IgD-negative memory B cell (primary cell): ENCODE measurements at regions not wholly inside any gene's neighbourhood (a gene's known extent, or its start where the extent isn't known, plus 50 kb on each side); places are given as distances from the start of the nearest gene placed in this dataset.
A peak's percentile ranks its signal among the peaks of the same experiment; 100 is the strongest.
"Not testable (repeated sequence)": the region's sequence is repeated elsewhere in the genome, so short reads cannot be mapped to it uniquely, and the experiment has no call there.

ENCODE experiments used
- H3K27ac Mint-ChIP-seq, 3 donors: one replicate each; pipeline ENCODE4 v1.8.0; 2020 to 2022; ENCODE audit warnings: mild to moderate bottlenecking in 3 of 3, mixed read lengths in 3 of 3, moderate library complexity in 1 of 3
- H3K27me3 Mint-ChIP-seq: one replicate; pipeline ENCODE4 v1.8.0; 2021; ENCODE audit warnings: mixed read lengths
- H3K36me3 Mint-ChIP-seq: one replicate; pipeline ENCODE4 v1.8.0; 2020; ENCODE audit warnings: mild to moderate bottlenecking, mixed read lengths
- H3K4me1 Mint-ChIP-seq, 3 donors: one replicate each; pipeline ENCODE4 v1.8.0; 2020 to 2022; ENCODE audit warnings: mixed read lengths in 3 of 3, mild to moderate bottlenecking in 1 of 3
- H3K4me3 Mint-ChIP-seq, 4 donors: one replicate each; pipeline ENCODE4 v1.8.0; 2020 to 2022; ENCODE audit warnings: mild to moderate bottlenecking in 4 of 4, mixed read lengths in 4 of 4, moderate library complexity in 3 of 4
- H3K9me3 Mint-ChIP-seq, 3 donors: one replicate each; pipeline ENCODE4 v1.8.0; 2020 to 2021; ENCODE audit warnings: mixed read lengths in 3 of 3, mild to moderate bottlenecking in 1 of 3

DNA sequence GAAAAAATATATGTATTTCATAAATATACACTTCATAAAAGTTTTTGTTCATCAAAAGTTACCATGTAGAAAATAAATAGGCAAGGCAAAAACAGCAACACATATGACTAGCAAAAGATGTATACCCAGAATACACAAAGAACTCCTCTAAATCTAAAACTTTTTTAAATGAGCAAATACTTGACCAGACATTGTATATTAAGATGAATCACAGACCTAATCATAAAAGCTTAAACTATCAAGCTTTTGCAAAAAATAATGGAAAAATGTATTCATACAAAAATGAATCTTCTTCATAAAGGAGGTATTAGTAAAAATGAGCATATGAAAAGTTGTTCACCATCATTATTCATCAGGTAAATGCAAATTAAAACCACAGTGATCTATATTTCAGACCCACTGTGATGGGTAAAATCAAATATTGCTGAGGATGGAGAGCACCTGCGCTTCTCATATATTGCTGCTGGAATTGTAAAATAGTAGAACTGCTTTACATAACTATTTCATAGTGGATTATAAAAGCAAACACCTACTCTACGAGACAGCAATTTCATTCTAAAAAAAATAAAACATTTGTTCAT is 78.3 kb upstream of the RGS1 start:
- peaks cover 2% of the 10 kb centered on the region for H3K27me3 Mint-ChIP-seq

DNA sequence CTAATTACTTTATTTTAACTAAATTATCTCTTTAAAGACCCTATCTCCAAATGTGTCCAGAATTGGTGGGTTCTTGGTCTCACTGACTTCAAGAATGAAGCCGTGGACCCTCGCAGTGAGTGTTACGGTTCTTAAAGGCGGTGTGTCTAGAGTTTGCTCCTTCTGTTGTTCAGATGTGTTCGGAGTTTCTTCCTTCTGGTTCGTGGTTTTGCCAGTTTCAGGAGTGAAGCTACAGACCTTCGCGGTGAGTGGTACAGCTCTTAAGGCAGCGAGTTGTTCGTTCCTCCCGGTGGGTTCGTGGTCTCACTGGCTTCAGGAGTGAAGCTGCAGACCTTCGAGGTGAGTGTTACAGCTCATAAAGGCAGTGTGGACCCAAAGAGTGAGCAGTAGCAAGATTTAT is 77.5 kb upstream of the RGS1 start:
- not testable (repeated sequence) for H3K9me3 Mint-ChIP-seq, H3K36me3 Mint-ChIP-seq, H3K4me3 Mint-ChIP-seq, H3K27ac Mint-ChIP-seq, H3K4me1 Mint-ChIP-seq, H3K27me3 Mint-ChIP-seq

More for the DNA sequence above, 78.3 kb upstream of the RGS1 start:
- Mint-ChIP-seq H3K4me3 (no peak overlapping the region), H3K4me1 (no peaks in the 10 kb centered on the region), H3K36me3 (no peaks in the 10 kb centered on the region), H3K9me3 (peaks cover 0 to 5% (median 2%) of the 10 kb centered on the region in 3 donors), H3K27ac (no peak overlapping the region)

DNA sequence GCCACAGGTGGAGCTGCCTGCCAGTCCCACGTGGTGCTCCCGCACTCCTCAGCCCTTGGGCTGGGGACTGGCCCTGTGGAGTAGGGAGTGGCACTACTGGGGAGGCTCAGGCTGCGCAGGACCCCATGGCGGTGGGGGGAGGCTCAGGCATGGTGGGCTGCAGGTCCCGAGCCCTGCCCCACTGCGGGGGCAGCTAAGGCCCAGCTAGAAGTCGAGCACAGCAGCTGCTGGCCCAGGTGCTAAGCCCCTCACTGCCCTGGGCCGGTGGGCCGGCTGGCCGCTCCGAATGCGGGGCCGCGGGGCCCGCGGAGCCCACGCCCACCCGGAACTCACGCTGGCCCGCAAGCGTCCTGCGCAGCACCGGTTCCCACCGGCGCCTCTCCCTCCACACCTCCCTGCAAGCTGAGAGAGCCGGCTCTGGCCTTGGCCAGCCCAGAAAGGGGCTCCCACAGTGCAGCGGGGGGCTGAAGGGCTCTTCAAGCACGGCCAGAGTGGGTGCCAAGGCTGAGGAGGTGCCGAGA is 76.5 kb upstream of the RGS1 start:
- H3K27ac Mint-ChIP-seq, H3K27me3 Mint-ChIP-seq, H3K4me3 Mint-ChIP-seq, H3K4me1 Mint-ChIP-seq, H3K9me3 Mint-ChIP-seq, H3K36me3 Mint-ChIP-seq: not testable (repeated sequence)

DNA sequence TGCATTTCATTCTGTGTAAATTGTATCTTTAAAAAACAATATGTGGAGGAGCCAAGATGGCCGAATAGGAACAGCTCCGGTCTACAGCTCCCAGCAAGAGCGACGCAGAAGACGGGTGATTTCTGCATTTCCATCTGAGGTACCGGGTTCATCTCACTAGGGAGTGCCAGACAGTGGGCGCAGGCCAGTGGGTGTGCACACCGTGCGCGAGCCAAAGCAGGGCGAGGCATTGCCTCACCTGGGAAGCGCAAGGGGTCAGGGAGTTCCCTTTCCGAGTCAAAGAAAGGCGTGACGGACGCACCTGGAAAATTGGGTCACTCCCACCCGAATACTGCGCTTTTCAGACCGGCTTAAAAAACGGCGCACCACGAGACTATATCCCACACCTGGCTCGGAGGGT is 75.0 kb upstream of the RGS1 start:
- H3K36me3 Mint-ChIP-seq, H3K9me3 Mint-ChIP-seq, H3K27ac Mint-ChIP-seq, H3K27me3 Mint-ChIP-seq, H3K4me3 Mint-ChIP-seq, H3K4me1 Mint-ChIP-seq: not testable (repeated sequence)

DNA sequence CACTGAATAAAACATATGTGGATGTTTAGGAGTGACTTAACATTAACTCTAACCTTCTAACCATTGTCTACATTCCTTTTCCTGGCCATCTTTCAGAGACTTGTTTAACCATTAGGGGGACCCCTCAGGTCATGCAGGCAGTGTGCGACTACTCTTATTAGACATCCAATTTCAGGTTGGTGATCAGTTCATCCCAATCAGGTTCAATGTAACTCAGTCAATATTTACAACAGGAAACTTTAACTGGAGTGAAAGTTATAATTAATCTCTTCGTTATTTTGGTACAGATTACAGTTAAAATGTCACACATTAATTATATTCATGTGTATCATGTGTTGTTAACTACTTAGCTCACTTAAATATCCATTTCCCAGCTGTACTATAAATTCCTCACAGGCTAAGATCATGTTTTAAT is 68.8 kb upstream of the RGS1 start:
- Mint-ChIP-seq H3K9me3 (no peaks in the 10 kb centered on the region), H3K27me3 (no peaks in the 10 kb centered on the region), H3K27ac (no peak overlapping the region), H3K4me3 (no peak overlapping the region), H3K4me1 (no peaks in the 10 kb centered on the region), H3K36me3 (no peaks in the 10 kb centered on the region)

DNA sequence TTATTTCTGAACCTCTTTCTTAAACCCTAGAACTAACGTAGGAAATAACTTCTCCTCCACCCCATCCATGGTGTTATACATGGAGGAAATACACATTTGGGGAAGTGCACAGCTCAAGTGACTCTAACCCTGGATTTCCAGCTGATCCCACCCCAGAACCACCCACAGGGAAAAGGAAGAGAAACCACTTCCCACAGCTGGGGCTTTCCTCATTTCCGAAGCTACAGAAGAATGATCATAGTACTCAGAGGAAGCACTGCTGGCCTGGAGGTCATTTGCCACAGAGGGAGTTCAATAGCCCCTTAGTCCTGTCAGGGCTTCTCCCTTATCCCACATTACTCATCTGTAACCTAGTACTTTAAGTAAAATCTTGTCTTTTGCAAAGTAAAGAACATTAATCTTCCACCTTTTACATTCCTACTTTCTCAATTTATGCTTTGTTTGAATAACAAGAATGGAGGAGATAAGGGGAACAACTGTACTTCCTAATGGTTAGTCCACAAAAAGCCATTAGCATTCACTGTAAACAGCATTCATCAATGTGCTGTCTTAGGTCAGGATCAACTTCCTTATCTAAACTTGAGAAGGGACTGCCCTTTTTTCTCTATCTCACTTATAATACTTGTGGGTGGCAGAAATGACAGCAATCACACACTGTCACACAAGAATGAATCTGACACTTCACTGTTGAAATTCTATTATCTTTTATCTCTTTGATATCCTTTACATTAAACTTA is 63.0 kb upstream of the RGS1 start:
- H3K27ac Mint-ChIP-seq, result peak overlapping the region in 1 of 3 donors; percentile 9
- H3K36me3 Mint-ChIP-seq, result no peaks in the 10 kb centered on the region
- H3K27me3 Mint-ChIP-seq, result peaks cover 7% of the 10 kb centered on the region
- H3K4me1 Mint-ChIP-seq, result peaks cover 17 to 31% (median 29%) of the 10 kb centered on the region in 3 donors
- peaks cover 0 to 2% (median 0%) of the 10 kb centered on the region in 3 donors for H3K9me3 Mint-ChIP-seq
- peak overlapping the region in 1 of 4 donors; percentile 45 for H3K4me3 Mint-ChIP-seq

DNA sequence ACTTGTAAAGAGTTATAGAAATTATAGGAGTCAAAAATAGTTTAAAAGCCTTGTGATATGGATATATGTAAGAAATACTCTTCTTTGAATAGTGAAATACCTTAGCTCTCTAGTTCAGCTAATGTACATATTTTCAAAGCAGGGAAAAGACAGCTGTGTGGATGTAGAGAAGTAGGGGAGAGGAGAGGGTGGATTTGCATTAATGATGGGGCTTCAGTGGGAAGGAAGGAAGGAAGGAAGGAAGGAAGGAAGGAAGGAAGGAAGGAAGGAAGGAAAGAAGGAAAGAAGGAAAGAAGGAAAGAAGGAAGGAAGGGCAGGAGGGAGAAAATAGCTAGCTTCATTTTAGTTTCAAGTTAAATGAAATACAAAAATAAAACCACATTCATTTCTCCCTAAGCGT is 62.4 kb upstream of the RGS1 start:
- H3K36me3 Mint-ChIP-seq, result no peaks in the 10 kb centered on the region
- peaks cover 7% of the 10 kb centered on the region for H3K27me3 Mint-ChIP-seq
- peaks cover 0 to 2% (median 0%) of the 10 kb centered on the region in 3 donors for H3K9me3 Mint-ChIP-seq
- peak overlapping the region in 1 of 4 donors; percentile 45 for H3K4me3 Mint-ChIP-seq
- H3K4me1 Mint-ChIP-seq, result peaks cover 19 to 33% (median 31%) of the 10 kb centered on the region in 3 donors
- H3K27ac Mint-ChIP-seq, result no peak overlapping the region

DNA sequence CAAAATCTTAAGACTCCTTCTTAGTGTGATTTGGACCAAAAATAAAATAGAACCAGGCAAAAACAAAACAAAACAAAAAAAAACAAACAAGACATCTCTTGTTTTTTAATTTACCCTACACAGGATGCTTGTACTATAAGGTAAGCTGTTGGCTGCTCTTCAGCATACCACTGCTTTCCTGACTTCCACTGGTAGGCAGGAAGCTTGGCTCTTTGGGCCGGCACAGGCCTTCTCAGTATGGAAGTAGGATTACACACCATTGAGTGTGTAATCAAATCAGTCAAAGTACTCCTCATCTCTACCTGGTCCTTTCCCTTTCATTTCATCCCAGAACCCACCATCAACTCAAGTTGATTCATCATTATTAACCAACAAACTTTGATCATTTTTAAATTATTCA is 61.9 kb upstream of the RGS1 start:
- Mint-ChIP-seq H3K4me3 (no peak overlapping the region), H3K4me1 (peaks cover 19 to 33% (median 31%) of the 10 kb centered on the region in 3 donors), H3K36me3 (no peaks in the 10 kb centered on the region), H3K9me3 (peaks cover 0 to 2% (median 0%) of the 10 kb centered on the region in 3 donors), H3K27ac (no peak overlapping the region), H3K27me3 (peaks cover 7% of the 10 kb centered on the region)

DNA sequence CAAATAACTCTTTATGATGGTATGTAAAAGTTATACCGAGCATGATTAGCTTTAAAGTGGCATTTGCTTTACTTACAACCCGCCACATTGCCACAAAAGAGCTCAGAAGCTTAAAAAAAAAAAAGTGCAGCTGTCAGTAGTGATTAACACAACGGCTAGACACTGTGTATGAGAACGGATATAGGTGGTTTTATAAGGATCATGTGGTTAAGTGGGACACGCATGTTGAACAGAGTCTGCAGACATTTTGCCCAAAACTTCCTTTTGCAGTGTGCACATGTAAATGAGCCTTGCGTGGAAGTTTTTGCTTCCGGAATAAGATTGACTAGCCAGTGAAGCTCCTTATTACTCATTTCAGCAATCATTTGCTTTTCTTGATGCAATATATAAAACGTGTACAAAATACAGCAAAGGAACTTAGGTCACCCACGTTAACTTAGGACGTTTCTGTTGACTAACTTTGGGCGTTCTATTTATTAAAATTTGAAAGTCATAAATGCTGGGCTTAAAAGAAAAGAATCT is 58.7 kb upstream of the RGS1 start:
- Mint-ChIP-seq H3K36me3 (no peaks in the 10 kb centered on the region), H3K27ac (peak overlapping the region; percentile 80 to 91 (median 84)), H3K4me1 (peaks cover 19 to 37% (median 33%) of the 10 kb centered on the region in 3 donors), H3K9me3 (peaks cover 0 to 2% (median 0%) of the 10 kb centered on the region in 3 donors), H3K27me3 (peaks cover 7% of the 10 kb centered on the region), H3K4me3 (peak overlapping the region; percentile 17 to 75 (median 54))

DNA sequence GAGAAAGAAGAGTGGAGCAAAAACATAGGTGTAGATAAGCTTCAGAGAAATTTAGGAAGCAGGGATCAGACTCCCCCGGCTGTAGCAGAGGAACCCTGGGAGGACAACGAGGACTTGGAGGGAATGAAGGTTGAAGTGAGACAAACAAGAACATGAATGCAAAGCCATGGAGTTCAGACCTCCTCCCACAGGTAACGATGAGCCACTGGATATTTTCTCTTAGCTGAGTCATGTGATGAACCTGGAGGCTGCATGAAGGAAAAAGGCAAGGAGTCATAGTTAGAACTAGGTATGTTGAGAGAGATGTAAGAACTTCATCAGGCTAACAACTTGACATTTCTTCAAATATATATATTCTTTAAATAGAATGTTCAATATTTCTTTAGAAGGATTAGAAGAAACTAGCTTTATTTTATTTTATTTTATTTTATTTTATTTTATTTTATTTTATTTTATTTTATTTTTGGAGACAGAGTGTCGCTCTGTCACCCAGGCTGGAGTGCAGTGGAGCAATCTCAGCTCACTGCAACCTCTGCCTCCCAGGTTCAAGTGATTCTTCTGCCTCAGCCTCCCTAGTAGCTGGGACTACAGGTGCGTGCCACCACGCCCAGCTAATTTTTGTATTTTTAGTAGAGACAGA is 57.7 kb upstream of the RGS1 start:
- not testable (repeated sequence) for H3K9me3 Mint-ChIP-seq, H3K27me3 Mint-ChIP-seq, H3K36me3 Mint-ChIP-seq
- peaks cover 13 to 30% (median 25%) of the 10 kb centered on the region in 3 donors for H3K4me1 Mint-ChIP-seq
- H3K27ac Mint-ChIP-seq, result peak overlapping the region in 2 of 3 donors; percentile 80 to 84
- peak overlapping the region in 2 of 4 donors; percentile 24 to 71 for H3K4me3 Mint-ChIP-seq

DNA sequence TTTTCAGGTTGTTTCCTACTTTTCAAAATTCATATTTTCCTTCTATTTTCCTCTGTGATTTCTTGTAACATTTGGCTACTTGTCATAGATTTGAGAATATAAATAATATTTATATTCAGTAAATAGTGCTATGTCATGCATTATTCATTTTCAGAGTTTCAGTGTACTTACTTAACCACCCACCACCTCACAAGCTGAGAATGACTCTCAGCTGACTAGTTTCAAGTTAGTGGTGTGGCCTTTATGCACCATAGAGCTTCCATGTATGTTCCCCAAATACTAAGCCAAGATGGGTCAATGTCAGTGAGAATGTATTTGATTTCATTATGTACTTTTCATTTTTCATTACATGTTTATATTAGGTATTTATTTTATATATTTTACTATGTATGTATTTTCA is 56.9 kb upstream of the RGS1 start:
- Mint-ChIP-seq H3K27me3 (peaks cover 4% of the 10 kb centered on the region), H3K4me1 (peaks cover 13 to 29% (median 22%) of the 10 kb centered on the region in 3 donors), H3K9me3 (peaks cover 0 to 2% (median 0%) of the 10 kb centered on the region in 3 donors), H3K36me3 (no peaks in the 10 kb centered on the region), H3K4me3 (no peak overlapping the region), H3K27ac (no peak overlapping the region)

DNA sequence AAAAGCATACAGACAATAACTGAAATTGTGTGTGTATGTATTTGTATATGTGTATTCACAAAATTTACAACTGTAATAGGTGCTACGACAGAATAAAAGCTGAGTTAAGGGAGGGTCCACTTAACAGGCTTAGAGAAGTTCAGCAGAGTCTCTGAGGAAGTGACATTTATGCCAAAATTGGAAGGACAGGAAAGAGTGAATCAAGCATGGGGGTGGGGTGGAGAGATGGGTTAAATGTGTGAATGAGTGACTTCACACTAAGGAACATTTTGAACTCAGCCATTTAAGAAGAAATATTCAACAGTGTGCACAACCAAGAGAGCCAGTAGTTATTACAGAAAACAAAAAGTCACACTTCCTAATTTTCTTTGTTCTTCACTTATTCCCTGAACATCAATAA is 53.8 kb upstream of the RGS1 start:
- H3K27me3 Mint-ChIP-seq, result peaks cover 2% of the 10 kb centered on the region
- H3K4me1 Mint-ChIP-seq, result peaks cover 9 to 17% (median 10%) of the 10 kb centered on the region in 3 donors
- no peaks in the 10 kb centered on the region for H3K36me3 Mint-ChIP-seq
- H3K4me3 Mint-ChIP-seq, result no peak overlapping the region
- H3K27ac Mint-ChIP-seq, result no peak overlapping the region
- H3K9me3 Mint-ChIP-seq, result peaks cover 0 to 2% (median 0%) of the 10 kb centered on the region in 3 donors

DNA sequence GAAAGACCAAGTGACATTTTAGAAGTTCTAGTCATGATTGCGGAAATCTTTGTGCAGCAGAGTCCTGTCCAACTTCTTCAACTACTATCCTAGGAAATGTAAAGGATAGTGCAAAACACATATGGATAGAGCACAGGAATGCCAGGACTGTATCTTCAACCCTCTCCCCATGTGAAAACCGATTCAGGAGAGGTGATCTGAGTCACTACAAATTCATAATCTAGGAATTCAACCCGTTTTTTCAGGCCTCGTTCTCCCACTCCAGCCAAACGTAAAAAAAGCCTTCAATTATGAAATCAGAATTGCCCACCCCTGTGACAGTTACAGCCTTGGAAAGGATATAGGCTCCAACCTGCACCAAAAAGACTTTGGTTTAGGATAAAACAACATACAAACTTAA is 52.9 kb upstream of the RGS1 start:
- Mint-ChIP-seq H3K9me3 (no peaks in the 10 kb centered on the region), H3K4me1 (peaks cover under 1 to 8% (median 1%) of the 10 kb centered on the region in 3 donors), H3K27me3 (no peaks in the 10 kb centered on the region), H3K4me3 (no peak overlapping the region), H3K36me3 (no peaks in the 10 kb centered on the region), H3K27ac (no peak overlapping the region)

DNA sequence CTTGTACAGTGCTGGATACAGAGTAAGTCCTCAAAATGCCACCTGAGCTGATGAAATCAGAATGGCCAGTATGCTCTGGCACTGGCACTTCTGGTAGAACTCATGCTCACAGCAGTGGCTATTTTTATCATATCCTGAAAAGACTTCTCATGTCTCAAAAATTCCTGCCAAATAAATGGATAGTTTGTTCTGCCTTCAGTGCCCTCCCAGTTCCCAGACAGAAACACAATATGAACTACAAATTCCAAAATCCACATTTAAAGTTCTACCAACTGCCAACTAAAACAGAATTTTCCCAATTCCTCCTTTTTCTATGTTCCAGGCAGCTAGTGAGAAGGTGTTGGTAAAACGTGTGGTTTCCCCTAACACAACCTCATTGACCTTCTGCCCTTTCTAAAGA is 51.4 kb upstream of the RGS1 start:
- H3K27me3 Mint-ChIP-seq, result no peaks in the 10 kb centered on the region
- no peaks in the 10 kb centered on the region for H3K36me3 Mint-ChIP-seq
- H3K4me1 Mint-ChIP-seq, result peaks cover 0 to 6% (median under 1%) of the 10 kb centered on the region in 3 donors
- H3K4me3 Mint-ChIP-seq, result no peak overlapping the region
- no peaks in the 10 kb centered on the region for H3K9me3 Mint-ChIP-seq
- H3K27ac Mint-ChIP-seq, result no peak overlapping the region
